Lower leg skin (tissue), 4 donors: ENCODE measurements at regions not wholly inside any gene's neighbourhood (a gene's known extent, or its start where the extent isn't known, plus 50 kb on each side); places are given as distances from the start of the nearest gene placed in this dataset.

Experiments
- DNase-seq, 2 donors: peaks; one replicate each; pipeline ENCODE4 v3.0.0-alpha.2; 2019; ENCODE audit warnings: low spot score in 2 of 2
- H3K4me3 ChIP-seq: fragments of 200-600 bp; sonication (generic); 2 replicates; pipeline ENCODE4 v1.5.1; 2017; ENCODE audit warnings: mild to moderate bottlenecking, low read depth; ENCODE audit not compliant: poor library complexity, severe bottlenecking
- POLR2A ChIP-seq, 2 donors: fragments of 450-650 bp; IDR thresholded peaks; one replicate each; pipeline ENCODE4 v1.6.1; 2016 to 2017; ENCODE audit warnings: antibody characterized with exemption in 2 of 2, mild to moderate bottlenecking in 1 of 2, moderate library complexity in 1 of 2
- WGBS, 2 donors: methylation state at CpG; one replicate each; pipeline ENCODE4 v1.1.5; 2018; 5-methylcytosine and 5-hydroxymethylcytosine counted together
- intact Hi-C: fragments of 100-400 bp; cut with DNase I; formaldehyde crosslinking; loops from one replicate; pipeline ENCODE4 v1.15.0; 2023; ENCODE audit warnings: low total_unique reads
- TF ChIP-seq, protein P1 (sequence below), 3 donors: fragments of 450-650 bp; IDR thresholded peaks; one replicate each; pipeline ENCODE4 v1.5.1; 2016; ENCODE audit warnings: antibody characterized with exemption in 3 of 3, mild to moderate bottlenecking in 3 of 3, moderate library complexity in 2 of 3

DNA sequence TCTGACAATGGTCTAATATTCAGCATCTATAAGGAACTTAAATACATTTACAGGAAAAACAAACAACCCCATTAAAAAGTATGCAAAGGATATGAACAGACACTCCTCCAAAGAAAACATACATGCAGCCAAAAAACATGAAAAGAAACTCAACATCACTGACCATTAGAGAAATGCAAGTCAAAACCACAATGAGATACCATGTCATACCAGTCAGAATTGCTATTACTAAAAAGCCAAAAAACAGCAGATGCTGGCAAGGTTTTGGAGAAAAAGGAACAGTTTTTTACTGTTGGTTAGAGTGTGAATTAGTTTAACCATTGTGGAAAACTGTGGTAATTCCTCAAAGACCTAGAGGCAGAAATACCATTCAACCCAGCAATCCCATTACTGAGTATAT is 339.0 kb upstream of the ADGRB3 start:
- no peak for TF ChIP-seq POLR2A (IDR thresholded peaks at IDR 0.05)
- TF ChIP-seq, protein P1, sequence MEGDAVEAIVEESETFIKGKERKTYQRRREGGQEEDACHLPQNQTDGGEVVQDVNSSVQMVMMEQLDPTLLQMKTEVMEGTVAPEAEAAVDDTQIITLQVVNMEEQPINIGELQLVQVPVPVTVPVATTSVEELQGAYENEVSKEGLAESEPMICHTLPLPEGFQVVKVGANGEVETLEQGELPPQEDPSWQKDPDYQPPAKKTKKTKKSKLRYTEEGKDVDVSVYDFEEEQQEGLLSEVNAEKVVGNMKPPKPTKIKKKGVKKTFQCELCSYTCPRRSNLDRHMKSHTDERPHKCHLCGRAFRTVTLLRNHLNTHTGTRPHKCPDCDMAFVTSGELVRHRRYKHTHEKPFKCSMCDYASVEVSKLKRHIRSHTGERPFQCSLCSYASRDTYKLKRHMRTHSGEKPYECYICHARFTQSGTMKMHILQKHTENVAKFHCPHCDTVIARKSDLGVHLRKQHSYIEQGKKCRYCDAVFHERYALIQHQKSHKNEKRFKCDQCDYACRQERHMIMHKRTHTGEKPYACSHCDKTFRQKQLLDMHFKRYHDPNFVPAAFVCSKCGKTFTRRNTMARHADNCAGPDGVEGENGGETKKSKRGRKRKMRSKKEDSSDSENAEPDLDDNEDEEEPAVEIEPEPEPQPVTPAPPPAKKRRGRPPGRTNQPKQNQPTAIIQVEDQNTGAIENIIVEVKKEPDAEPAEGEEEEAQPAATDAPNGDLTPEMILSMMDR (IDR thresholded peaks at IDR 0.05) = no peak

DNA sequence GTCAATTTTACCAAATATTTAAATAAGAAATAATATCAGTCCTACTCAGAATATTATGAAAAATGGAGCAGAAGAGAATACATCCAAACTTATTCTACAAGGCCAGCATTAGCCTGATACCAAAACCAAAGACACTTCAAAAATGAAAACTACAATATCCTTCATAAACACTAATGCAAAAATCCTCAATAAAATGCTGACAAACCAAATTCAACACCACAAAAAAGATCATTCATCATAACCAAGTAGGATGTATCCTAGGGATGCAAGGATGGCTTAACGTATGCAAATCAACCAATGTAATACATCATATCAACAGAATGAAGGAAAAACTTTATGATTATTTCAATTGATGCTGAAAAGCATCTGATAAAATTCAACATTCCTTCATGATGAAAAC is 352.4 kb upstream of the ADGRB3 start:
- no peak overlapping the region for H3K4me3 ChIP-seq
- DNase-seq = no peak
- 41 to 64% methylated on average over 1 of the region's 1 CpG for WGBS, 2 donors
- intact Hi-C loops = no loop called here
- no peak for TF ChIP-seq POLR2A (IDR thresholded peaks at IDR 0.05)
- TF ChIP-seq, protein P1 (IDR thresholded peaks at IDR 0.05) = no peak

More for the DNA sequence above, 339.0 kb upstream of the ADGRB3 start:
- H3K4me3 ChIP-seq = no peak overlapping the region
- intact Hi-C loops = no loop called here
- DNase-seq = no peak

DNA sequence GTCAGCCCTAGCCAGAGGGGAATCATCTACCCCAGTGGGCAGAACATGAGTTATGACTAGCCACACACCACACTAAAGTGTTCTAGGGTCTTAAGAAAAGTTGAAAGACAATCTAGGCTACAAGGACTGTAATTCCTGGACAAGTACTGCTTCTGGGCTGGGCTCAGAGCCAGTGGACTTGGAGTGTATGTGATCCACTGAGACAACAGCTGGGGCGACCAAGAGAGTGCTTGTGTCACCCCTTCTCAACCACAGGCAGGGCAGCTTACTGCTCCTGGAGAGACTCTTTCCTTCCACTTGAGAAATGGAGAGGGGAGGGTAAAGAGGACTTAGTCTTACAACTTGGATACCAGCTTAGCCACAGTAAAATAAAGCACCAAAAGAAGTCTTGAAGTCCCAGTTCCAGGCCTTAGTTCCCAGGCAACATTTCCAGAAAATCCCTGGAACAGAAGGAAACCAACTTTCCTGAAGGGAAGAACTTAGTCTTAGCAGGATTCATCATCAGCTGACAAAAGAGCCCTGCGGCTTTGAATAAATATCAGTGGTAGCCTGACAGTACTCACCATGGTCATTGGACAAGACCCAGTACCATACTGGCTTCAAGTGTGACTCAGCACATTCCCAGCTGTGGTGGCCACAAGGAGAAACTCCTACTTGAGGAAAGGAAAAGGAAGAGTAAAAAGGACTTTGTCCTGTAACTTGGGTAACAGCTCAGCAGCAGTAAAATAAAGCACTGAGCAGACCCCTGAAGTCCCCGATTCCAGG is 355.1 kb upstream of the ADGRB3 start:
- H3K4me3 ChIP-seq = no peak overlapping the region
- intact Hi-C loops = no loop called here
- TF ChIP-seq POLR2A (IDR thresholded peaks at IDR 0.05) = no peak
- TF ChIP-seq, protein P1 (IDR thresholded peaks at IDR 0.05) = no peak
- no peak for DNase-seq
- 87 to 90% methylated on average over 3 of the region's 3 CpGs for WGBS, 2 donors

DNA sequence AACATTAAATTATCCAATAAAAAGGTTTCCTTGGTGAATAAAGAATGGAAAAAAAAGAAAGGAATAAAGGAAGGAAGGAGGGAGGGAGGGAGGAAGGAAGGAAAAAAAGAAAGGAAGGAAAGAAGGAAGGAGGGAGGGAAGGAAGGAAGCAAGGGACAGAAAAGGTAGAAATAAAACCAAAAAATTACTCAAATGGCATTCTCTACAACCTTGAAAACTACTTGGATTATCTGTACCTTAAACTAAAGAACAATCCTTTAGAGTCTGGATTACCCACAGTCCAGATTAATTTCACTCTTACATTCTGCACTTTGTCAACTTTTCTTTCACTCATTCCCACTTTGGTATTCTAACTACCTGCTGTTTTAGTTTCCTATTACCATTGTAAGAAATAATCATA is 361.8 kb upstream of the ADGRB3 start:
- TF ChIP-seq, protein P1 (IDR thresholded peaks at IDR 0.05) = no peak
- no peak for TF ChIP-seq POLR2A (IDR thresholded peaks at IDR 0.05)
- no peak overlapping the region for H3K4me3 ChIP-seq
- intact Hi-C loops = no loop called here
- DNase-seq = no peak

DNA sequence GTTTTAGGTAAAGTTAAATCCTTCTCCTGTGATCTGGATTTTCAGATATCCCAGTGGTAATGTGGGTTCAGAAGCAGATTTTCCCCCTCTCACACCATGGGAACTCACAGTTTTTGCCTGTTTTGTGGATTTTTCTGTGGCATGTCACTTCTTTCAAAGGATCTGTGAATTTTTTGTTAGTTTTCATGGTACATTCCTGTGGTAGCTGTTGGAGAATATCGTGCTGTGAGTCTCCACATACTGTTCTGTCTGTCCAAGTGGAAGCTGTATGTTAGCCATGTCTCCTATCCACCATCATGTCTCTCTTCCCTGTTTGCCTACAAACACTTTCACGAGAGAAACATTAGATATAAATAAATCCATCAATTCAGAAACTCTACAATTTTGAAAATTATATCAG is 378.7 kb upstream of the ADGRB3 start:
- intact Hi-C loops = no loop called here
- TF ChIP-seq, protein P1 (IDR thresholded peaks at IDR 0.05) = no peak
- TF ChIP-seq POLR2A (IDR thresholded peaks at IDR 0.05) = no peak
- no peak for DNase-seq
- H3K4me3 ChIP-seq = no peak overlapping the region
- WGBS, 2 donors = 48 to 72% methylated on average over 2 of the region's 2 CpGs

DNA sequence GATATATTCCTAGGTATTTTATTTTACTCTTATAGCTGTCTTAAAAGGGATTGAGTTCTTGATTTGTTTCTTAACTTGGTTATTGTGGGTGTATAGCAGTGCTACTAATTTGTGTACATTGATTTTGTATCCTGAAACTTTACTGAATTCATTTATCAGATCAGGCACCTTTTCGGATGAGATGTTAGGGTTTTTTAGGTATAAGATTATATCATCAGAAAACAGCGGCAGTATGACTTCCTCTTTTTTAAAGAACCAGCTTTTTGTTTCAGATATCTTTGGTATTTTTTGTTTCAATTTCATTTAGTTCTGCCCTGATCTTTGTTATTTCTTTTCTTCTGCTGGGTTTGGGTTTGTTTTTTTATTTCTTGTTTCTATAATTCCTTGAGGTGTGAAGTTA is 382.4 kb upstream of the ADGRB3 start:
- WGBS, 2 donors = 85 to 91% methylated on average over 2 of the region's 2 CpGs
- TF ChIP-seq, protein P1 (IDR thresholded peaks at IDR 0.05) = no peak
- TF ChIP-seq POLR2A (IDR thresholded peaks at IDR 0.05) = no peak
- H3K4me3 ChIP-seq = no peak overlapping the region
- DNase-seq = no peak
- intact Hi-C loops = no loop called here
